ENCODE measurements at regions not wholly inside any gene's neighbourhood (a gene's known extent, or its start where the extent isn't known, plus 50 kb on each side); places are given as distances from the start of the nearest gene placed in this dataset.
"Not testable (repeated sequence)": the region's sequence is repeated elsewhere in the genome, so short reads cannot be mapped to it uniquely, and the experiment has no call there.

DNA sequence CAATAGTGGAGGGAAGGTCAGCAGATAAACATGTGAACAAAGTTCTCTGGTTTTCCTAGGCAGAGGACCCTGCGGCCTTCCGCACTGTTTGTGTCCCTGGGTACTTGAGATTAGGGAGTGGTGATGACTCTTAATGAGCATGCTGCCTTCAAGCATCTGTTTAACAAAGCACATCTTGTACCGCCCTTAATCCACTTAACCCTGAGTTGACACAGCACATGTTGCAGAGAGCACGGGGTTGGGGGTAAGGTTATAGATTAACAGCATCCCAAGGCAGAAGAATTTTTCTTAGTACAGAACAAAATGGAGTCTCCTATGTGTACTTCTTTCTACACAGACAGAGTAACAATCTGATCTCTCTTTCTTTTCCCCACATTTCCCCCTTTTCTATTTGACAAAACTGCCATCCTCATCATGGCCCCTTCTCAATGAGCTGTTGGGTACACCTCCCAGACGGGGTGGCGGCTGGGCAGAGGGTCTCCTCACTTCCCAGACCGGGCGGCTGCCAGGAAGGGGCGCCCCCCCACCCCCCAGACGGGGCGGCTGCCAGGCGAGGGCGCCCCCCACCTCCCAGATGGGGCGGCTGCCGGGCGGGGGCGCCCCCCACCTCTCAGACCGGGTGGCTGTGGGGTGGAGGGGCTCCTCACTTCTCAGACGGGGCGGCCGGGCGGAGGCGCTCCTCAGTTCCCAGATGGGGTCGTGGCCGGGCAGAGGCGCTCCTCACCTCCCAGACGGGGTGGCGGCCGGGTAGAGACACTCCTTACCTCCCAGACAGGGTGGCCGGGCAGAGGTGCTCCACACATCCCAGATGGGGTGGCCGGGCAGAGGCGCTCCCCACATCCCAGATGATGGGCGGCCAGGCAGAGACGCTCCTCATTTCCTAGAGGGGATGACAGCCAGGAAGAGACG, 361.6 kb upstream of the SGO1 start:
- not testable (repeated sequence) for TF ChIP-seq CTCF, EZH2, EZH2phosphoT487 (IDR thresholded peaks at IDR 0.05)
